Ovary (tissue), 7 donors: ENCODE measurements at regions not wholly inside any gene's neighbourhood (a gene's known extent, or its start where the extent isn't known, plus 50 kb on each side); places are given as distances from the start of the nearest gene placed in this dataset.

ENCODE experiments used
- DNase-seq, 5 donors: peaks; one replicate each; pipeline ENCODE4 v3.0.0-alpha.2; 2019 to 2020
- H3K27ac ChIP-seq, 2 donors: fragments of 200-600 bp; one replicate each; pipeline versions ENCODE4 v1.5.1 to v1.8.0; 2019 to 2022
- H3K27me3 ChIP-seq: fragments of 200-600 bp; one replicate; pipeline ENCODE4 v1.8.0; 2022
- H3K36me3 ChIP-seq: fragments of 200-600 bp; sonication (generic); one replicate; pipeline ENCODE4 v1.5.1; 2019
- H3K4me1 ChIP-seq: one replicate; pipeline ENCODE4 v1.8.1; 2013; ENCODE audit warnings: mild to moderate bottlenecking, moderate library complexity; ENCODE audit not compliant: insufficient read depth
- H3K4me3 ChIP-seq: fragments of 200-600 bp; sonication (generic); one replicate; pipeline ENCODE4 v1.5.1; 2017
- H3K9me3 ChIP-seq, 2 donors: fragments of 200-600 bp in 1 of 2; sonication (generic) in 1 of 2; one replicate each; pipeline versions ENCODE4 v1.5.1 to v1.8.1; 2013 to 2019; ENCODE audit warnings: mild to moderate bottlenecking in 1 of 2, moderate library complexity in 1 of 2
- CTCF ChIP-seq, 3 donors: fragments of 450-650 bp in 2 of 3; fragments of 200-600 bp in 1 of 3; IDR thresholded peaks; one replicate each; pipeline versions ENCODE4 v1.5.1 to v1.8.0; 2016 to 2022; ENCODE audit warnings: antibody characterized with exemption in 3 of 3, mild to moderate bottlenecking in 1 of 3
- EP300 ChIP-seq: sonication (generic); formaldehyde crosslinking; IDR thresholded peaks from one replicate; pipeline ENCODE4 v1.6.1; 2017; ENCODE audit warnings: antibody characterized with exemption
- POLR2A ChIP-seq: fragments of 450-650 bp; IDR thresholded peaks from one replicate; pipeline ENCODE4 v1.6.1; 2017; ENCODE audit warnings: antibody characterized with exemption, mild to moderate bottlenecking, moderate library complexity
- WGBS, 3 donors: extraction: QIAGEN DNeasy Blood & Tissue Kit in 1 of 3; methylation state at CpG; one replicate each; pipeline versions ENCODE4 v1.1.5 to v1.1.7; 2013 to 2017; 5-methylcytosine and 5-hydroxymethylcytosine counted together
- intact Hi-C, 4 donors: fragments of 100-400 bp; cut with DNase I; formaldehyde crosslinking; loops; one replicate each; pipeline versions ENCODE4 v1.11.0 to v1.15.1; 2022 to 2023
- donor health status: DM: no; HTN: no; CAD: no; lungs with moderate emphysema.
- donor health status: DM: no; HTN: no; CAD: no.
- donor health status: Bipolar disorder and iron deficiency.
- donor health status: DM: no; HTN: no; CAD: no.
- donor health status: DM: yes; HTN: yes; CAD: no.

GRCh38 chr16:16988963-16989362 is 481.8 kb downstream of the XYLT1 start:
- Histone ChIP-seq H3K27me3 (no peaks in the 10 kb centered on the region), H3K4me1 (no peaks in the 10 kb centered on the region), H3K9me3 (no peaks in the 10 kb centered on the region), H3K27ac (no peak overlapping the region), H3K36me3 (no peaks in the 10 kb centered on the region), H3K4me3 (no peak overlapping the region)
- WGBS, 3 donors = 68 to 76% (median 73%) methylated on average over 3 of the region's 3 CpGs
- TF ChIP-seq EP300 (no peak), POLR2A (no peak), CTCF (IDR thresholded peaks at IDR 0.05) (no peak)
- intact Hi-C loops = no loop called here
- no peak for DNase-seq

GRCh38 chr16:16989368-16989767 is 481.4 kb downstream of the XYLT1 start:
- 72 to 76% (median 76%) methylated on average over 4 of the region's 4 CpGs for WGBS, 3 donors
- TF ChIP-seq POLR2A = no peak
- TF ChIP-seq EP300 = no peak
- no peak for TF ChIP-seq CTCF (IDR thresholded peaks at IDR 0.05)

GRCh38 chr16:16991711-16992110 is 479.0 kb downstream of the XYLT1 start:
- 88 to 90% (median 89%) methylated on average over 4 of the region's 4 CpGs for WGBS, 3 donors
- Histone ChIP-seq H3K9me3 (no peaks in the 10 kb centered on the region), H3K27ac (no peak overlapping the region), H3K4me1 (no peaks in the 10 kb centered on the region), H3K36me3 (no peaks in the 10 kb centered on the region), H3K27me3 (no peaks in the 10 kb centered on the region), H3K4me3 (no peak overlapping the region)
- no peak for DNase-seq
- no peak for TF ChIP-seq CTCF (IDR thresholded peaks at IDR 0.05)
- no peak for TF ChIP-seq POLR2A
- TF ChIP-seq EP300 = no peak
- intact Hi-C loops = no loop called here

More at GRCh38 chr16:16989368-16989767, 481.4 kb downstream of the XYLT1 start:
- H3K27ac ChIP-seq = no peak overlapping the region
- no peaks in the 10 kb centered on the region for H3K36me3 ChIP-seq
- no peaks in the 10 kb centered on the region for H3K27me3 ChIP-seq
- H3K4me3 ChIP-seq = no peak overlapping the region
- no peaks in the 10 kb centered on the region for H3K4me1 ChIP-seq
- intact Hi-C loops = no loop called here
- DNase-seq = no peak
- no peaks in the 10 kb centered on the region for H3K9me3 ChIP-seq

GRCh38 chr16:16992975-16993765 is 477.6 kb downstream of the XYLT1 start:
- 43 to 46% (median 44%) methylated on average over 13 of the region's 13 CpGs for WGBS, 3 donors
- no peak for DNase-seq
- Histone ChIP-seq H3K27ac (no peak overlapping the region), H3K36me3 (no peaks in the 10 kb centered on the region), H3K9me3 (no peaks in the 10 kb centered on the region), H3K27me3 (no peaks in the 10 kb centered on the region), H3K4me1 (no peaks in the 10 kb centered on the region), H3K4me3 (no peak overlapping the region)
- intact Hi-C loops = no loop called here
- TF ChIP-seq POLR2A (no peak), CTCF (IDR thresholded peaks at IDR 0.05) (no peak), EP300 (no peak)
